ENCODE measurements at regions not wholly inside any gene's neighbourhood (a gene's known extent, or its start where the extent isn't known, plus 50 kb on each side); places are given as distances from the start of the nearest gene placed in this dataset.

DNA sequence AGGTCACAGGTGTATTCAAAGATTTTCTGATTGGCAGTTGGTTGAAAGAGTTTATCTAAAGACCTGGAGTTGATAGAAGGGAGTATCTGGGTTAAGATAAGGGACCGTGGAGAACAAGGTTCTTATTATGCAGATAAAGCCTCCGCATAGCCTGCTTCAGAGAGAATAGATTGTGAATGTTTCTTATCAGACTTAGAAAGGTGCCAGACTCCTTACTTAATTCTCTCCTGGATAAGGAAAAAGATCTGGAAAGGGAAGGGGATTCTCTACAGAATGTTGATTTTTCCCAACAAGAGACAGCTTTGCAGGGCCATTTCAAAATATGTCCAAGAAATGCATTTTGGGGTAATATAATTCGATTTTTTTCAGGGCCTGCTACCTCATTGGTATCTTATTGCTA lies 341.3 kb upstream of the RARB start:
- H3K4me3 ChIP-seq (ENCODE audit: low read length) = no peak overlapping the region
- no peak for DNase-seq (ENCODE audit: low read depth)
- no peak overlapping the region for H3K9ac ChIP-seq (ENCODE audit: low read length)
- H3K4me1 ChIP-seq (ENCODE audit: control insufficient read depth, insufficient read depth, low read length) = no peaks in the 10 kb centered on the region
- no peaks in the 10 kb centered on the region for H3K36me3 ChIP-seq (ENCODE audit: control insufficient read depth, insufficient read depth, low read length, severe bottlenecking)
- no peaks in the 10 kb centered on the region for H3K9me3 ChIP-seq (ENCODE audit: control insufficient read depth, low read length)
- peaks cover 6% of the 10 kb centered on the region for H3K27me3 ChIP-seq (replicated peaks; ENCODE audit: control insufficient read depth, insufficient read depth, low read length)

DNA sequence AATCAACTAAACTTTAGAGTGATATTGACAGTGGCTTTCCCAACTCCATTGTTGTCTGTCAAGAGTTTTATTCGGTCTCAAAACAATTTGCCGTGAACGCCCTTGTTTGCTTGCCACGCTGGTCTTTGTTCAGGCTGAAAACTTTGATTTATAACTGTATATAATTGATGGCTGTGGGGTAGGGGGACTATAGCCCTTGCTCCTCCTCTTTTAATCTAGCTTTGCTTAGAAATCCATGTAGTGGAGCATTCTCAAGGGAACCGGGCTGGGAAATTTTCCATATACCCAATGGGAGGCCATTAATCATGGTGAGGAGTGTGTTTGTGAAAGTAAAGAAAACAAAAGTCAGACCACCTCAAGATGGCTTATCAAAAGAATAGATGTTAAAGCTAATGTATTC lies 339.8 kb upstream of the RARB start:
- no peak for DNase-seq (ENCODE audit: low read depth)
- H3K9ac ChIP-seq (ENCODE audit: low read length) = no peak overlapping the region
- H3K9me3 ChIP-seq (ENCODE audit: control insufficient read depth, low read length) = no peaks in the 10 kb centered on the region
- no peaks in the 10 kb centered on the region for H3K4me1 ChIP-seq (ENCODE audit: control insufficient read depth, insufficient read depth, low read length)
- H3K4me3 ChIP-seq (ENCODE audit: low read length) = no peak overlapping the region
- H3K27me3 ChIP-seq (replicated peaks; ENCODE audit: control insufficient read depth, insufficient read depth, low read length) = peaks cover 6% of the 10 kb centered on the region
- H3K36me3 ChIP-seq (ENCODE audit: control insufficient read depth, insufficient read depth, low read length, severe bottlenecking) = no peaks in the 10 kb centered on the region

DNA sequence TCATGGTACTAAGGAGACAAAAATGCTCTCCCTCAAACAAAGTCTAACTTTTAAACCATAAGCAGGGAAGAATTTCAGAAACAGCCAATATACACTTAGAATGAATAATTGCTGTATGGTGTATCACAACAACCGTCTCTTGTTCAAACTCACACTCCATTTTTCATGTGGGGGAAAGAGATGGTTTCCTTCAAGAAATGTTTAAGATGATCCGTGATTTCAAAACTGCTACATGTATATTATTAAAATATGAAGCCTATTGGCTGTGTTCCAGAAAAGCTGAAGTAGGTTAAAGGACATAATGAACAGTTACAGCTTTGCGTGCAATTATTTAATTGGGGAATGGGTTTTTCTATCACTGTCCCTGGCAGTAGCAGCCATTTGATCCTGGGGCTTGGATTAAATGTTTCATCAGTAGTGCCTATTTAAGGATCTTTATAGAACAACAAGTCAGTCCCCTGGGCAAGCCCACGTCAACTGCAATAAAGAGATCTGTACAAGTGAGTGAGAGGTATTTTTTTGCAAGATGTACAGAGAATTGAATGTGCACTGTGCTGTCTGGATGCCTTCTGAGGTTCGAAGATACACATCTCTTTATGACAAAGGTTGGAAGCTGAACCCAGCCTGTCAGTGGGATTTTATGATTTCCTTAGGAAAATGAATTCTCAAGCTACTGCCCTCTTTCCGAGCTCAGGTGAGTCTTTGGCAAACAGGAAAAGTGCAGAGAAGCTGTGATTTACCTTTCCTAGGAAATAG lies 337.2 kb upstream of the RARB start:
- no peak overlapping the region for H3K9ac ChIP-seq (ENCODE audit: low read length)
- peaks cover 6% of the 10 kb centered on the region for H3K27me3 ChIP-seq (replicated peaks; ENCODE audit: control insufficient read depth, insufficient read depth, low read length)
- H3K4me3 ChIP-seq (ENCODE audit: low read length) = no peak overlapping the region
- no peaks in the 10 kb centered on the region for H3K4me1 ChIP-seq (ENCODE audit: control insufficient read depth, insufficient read depth, low read length)
- H3K36me3 ChIP-seq (ENCODE audit: control insufficient read depth, insufficient read depth, low read length, severe bottlenecking) = no peaks in the 10 kb centered on the region
- H3K9me3 ChIP-seq (ENCODE audit: control insufficient read depth, low read length) = no peaks in the 10 kb centered on the region
- peak; percentile 34 for DNase-seq (ENCODE audit: low read depth)

DNA sequence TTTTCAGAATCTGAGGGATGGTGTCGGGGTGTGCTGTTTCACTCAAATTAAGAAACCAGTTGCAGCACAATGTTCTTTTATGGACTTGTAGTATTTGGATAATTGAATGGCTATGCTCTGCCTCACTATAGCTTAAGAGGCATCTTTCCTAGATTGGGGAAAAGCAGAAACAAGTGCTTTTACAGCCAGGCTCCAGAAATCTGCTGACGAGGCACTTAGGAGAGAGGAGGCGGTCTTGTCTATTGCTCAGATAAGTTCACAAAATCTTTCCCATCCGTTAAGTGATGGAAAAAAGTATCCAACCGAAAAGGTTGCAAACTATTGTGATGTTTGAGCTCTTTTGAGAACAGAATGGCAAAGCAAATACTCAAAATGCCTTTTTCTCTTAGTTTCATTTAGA lies 336.1 kb upstream of the RARB start:
- Histone ChIP-seq H3K4me1 (ENCODE audit: control insufficient read depth, insufficient read depth, low read length) (no peaks in the 10 kb centered on the region), H3K27me3 (replicated peaks; ENCODE audit: control insufficient read depth, insufficient read depth, low read length) (peaks cover 6% of the 10 kb centered on the region), H3K36me3 (ENCODE audit: control insufficient read depth, insufficient read depth, low read length, severe bottlenecking) (no peaks in the 10 kb centered on the region), H3K4me3 (ENCODE audit: low read length) (no peak overlapping the region), H3K9ac (ENCODE audit: low read length) (no peak overlapping the region), H3K9me3 (ENCODE audit: control insufficient read depth, low read length) (no peaks in the 10 kb centered on the region)
- DNase-seq (ENCODE audit: low read depth) = no peak

DNA sequence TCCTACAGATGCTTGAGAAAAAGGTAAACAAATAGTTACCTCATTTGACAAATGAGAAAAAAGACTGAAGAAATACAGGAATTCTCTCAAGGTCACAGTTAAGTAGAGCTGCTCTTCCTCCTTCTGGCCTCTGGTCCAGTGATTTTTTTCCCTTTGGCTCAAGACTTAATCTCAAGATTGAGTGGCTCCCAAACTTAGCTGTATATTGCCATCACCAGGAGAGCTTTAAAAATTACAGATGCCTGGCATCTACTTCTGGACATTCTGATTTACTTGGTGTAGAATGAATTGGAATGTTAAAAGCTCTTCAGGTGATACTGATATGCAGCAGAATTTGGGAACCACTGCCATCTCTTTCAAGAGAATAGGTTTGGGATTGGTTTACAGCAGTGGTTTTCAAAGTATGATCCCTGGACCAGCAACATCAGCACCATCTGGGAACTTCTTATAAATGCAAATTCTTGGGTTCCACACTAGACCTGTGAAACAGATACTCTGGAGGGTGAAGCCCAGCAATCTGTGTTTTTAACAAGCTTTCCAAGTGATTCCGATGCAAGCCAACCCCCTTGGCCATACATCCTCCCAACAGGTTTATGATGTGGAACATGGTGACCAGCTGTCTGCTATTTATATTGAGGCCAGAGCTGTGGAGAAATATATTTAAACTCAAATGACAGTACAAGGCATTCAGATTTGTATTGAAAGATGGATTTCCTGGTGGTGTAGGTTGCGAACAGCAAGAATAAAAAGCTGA lies 333.0 kb upstream of the RARB start:
- no peaks in the 10 kb centered on the region for H3K9me3 ChIP-seq (ENCODE audit: control insufficient read depth, low read length)
- DNase-seq (ENCODE audit: low read depth) = peak; percentile 43
- H3K4me1 ChIP-seq (ENCODE audit: control insufficient read depth, insufficient read depth, low read length) = no peaks in the 10 kb centered on the region

DNA sequence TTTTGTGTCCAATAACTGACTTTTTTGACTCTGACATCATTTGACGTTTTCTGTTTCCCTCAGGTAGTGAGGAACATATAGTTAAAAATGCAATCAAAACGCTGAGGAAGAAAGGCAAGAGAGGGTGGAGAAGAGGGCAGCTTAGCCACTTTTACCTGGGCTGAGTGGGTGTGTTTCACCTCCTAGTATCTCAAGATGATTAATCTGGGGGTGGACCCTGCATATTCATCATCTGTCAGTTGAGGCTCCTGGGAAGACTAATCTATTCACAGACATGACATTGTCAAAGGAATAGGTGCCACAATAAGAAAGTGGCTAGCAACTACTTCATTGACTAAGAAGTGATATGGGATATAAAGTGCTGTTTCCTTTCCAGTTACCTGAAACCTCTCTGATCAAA lies 331.5 kb upstream of the RARB start:
- DNase-seq (ENCODE audit: low read depth) = no peak
- Histone ChIP-seq H3K9ac (ENCODE audit: low read length) (no peak overlapping the region), H3K4me1 (ENCODE audit: control insufficient read depth, insufficient read depth, low read length) (no peaks in the 10 kb centered on the region), H3K36me3 (ENCODE audit: control insufficient read depth, insufficient read depth, low read length, severe bottlenecking) (no peaks in the 10 kb centered on the region), H3K4me3 (ENCODE audit: low read length) (no peak overlapping the region), H3K27me3 (replicated peaks; ENCODE audit: control insufficient read depth, insufficient read depth, low read length) (no peaks in the 10 kb centered on the region), H3K9me3 (ENCODE audit: control insufficient read depth, low read length) (no peaks in the 10 kb centered on the region)

More for the DNA sequence above, 333.0 kb upstream of the RARB start:
- no peak overlapping the region for H3K4me3 ChIP-seq (ENCODE audit: low read length)
- peaks cover 6% of the 10 kb centered on the region for H3K27me3 ChIP-seq (replicated peaks; ENCODE audit: control insufficient read depth, insufficient read depth, low read length)
- no peaks in the 10 kb centered on the region for H3K36me3 ChIP-seq (ENCODE audit: control insufficient read depth, insufficient read depth, low read length, severe bottlenecking)
- H3K9ac ChIP-seq (ENCODE audit: low read length) = no peak overlapping the region

DNA sequence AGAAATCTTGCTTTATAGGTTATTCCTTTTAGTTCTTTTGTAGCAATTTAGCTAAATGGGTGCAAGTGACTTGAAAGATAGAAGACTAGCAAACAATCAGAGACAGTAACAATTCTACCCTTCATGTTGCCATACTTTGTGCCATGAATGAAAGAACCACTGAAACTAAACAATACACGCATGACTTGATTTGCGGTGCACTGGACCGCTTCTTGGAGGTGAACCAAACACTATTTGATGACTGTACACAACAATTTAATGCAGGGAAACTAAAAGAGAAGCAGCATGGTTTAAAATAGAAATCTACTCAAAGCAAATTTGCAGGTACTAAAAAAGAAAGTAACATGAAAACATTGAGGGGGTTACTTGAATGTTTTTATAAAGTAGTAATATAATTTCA lies 331.0 kb upstream of the RARB start:
- Histone ChIP-seq H3K9me3 (ENCODE audit: control insufficient read depth, low read length) (no peaks in the 10 kb centered on the region), H3K27me3 (replicated peaks; ENCODE audit: control insufficient read depth, insufficient read depth, low read length) (no peaks in the 10 kb centered on the region), H3K36me3 (ENCODE audit: control insufficient read depth, insufficient read depth, low read length, severe bottlenecking) (no peaks in the 10 kb centered on the region), H3K9ac (ENCODE audit: low read length) (no peak overlapping the region), H3K4me3 (ENCODE audit: low read length) (no peak overlapping the region), H3K4me1 (ENCODE audit: control insufficient read depth, insufficient read depth, low read length) (no peaks in the 10 kb centered on the region)
- no peak for DNase-seq (ENCODE audit: low read depth)

DNA sequence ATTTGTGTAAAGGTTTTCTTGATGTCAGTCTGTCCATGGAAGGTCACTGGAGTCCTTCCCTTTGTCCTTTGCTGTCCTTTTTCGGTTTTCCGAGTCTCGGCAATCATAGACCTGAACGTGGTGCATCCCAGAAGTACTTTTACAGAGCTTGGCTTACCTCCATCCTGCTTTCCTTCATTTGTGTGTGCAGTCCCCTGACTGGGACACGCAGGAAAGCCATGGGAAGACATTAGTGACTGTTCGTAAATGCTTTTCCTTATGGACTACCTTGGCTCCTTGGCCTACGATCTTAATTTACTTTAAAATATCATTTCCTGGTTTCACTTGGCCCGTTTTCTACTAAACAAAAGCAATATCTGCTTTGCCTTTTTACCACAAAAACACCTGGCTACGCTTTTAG lies 328.4 kb upstream of the RARB start:
- H3K36me3 ChIP-seq (ENCODE audit: control insufficient read depth, insufficient read depth, low read length, severe bottlenecking) = no peaks in the 10 kb centered on the region
- H3K4me3 ChIP-seq (ENCODE audit: low read length) = no peak overlapping the region
- DNase-seq (ENCODE audit: low read depth) = no peak
- H3K9ac ChIP-seq (ENCODE audit: low read length) = no peak overlapping the region
- H3K9me3 ChIP-seq (ENCODE audit: control insufficient read depth, low read length) = no peaks in the 10 kb centered on the region
- H3K27me3 ChIP-seq (replicated peaks; ENCODE audit: control insufficient read depth, insufficient read depth, low read length) = no peaks in the 10 kb centered on the region
- H3K4me1 ChIP-seq (ENCODE audit: control insufficient read depth, insufficient read depth, low read length) = no peaks in the 10 kb centered on the region

DNA sequence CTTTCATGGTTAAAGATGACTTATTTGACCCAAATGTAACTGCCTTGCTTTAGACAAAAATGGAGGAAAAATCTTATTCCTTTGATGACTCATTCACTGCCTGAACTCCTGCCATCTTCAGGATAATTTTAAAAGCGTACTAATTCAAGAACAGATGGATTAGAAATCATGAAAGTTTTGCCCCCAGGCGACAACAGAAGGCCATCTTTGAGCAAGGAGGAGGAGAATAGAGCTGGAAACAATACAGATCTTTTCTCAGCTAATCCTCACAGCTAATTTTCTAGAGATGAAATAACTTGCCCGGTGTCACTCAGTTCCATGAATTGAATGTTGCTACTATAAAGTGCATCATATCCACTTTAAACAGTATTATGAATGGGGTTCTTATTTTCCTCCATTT lies 324.7 kb upstream of the RARB start:
- H3K36me3 ChIP-seq (ENCODE audit: control insufficient read depth, insufficient read depth, low read length, severe bottlenecking) = no peaks in the 10 kb centered on the region
- DNase-seq (ENCODE audit: low read depth) = peak; percentile 20
- no peaks in the 10 kb centered on the region for H3K27me3 ChIP-seq (replicated peaks; ENCODE audit: control insufficient read depth, insufficient read depth, low read length)
- H3K9me3 ChIP-seq (ENCODE audit: control insufficient read depth, low read length) = no peaks in the 10 kb centered on the region
- H3K4me3 ChIP-seq (ENCODE audit: low read length) = no peak overlapping the region
- no peak overlapping the region for H3K9ac ChIP-seq (ENCODE audit: low read length)
- H3K4me1 ChIP-seq (ENCODE audit: control insufficient read depth, insufficient read depth, low read length) = no peaks in the 10 kb centered on the region

DNA sequence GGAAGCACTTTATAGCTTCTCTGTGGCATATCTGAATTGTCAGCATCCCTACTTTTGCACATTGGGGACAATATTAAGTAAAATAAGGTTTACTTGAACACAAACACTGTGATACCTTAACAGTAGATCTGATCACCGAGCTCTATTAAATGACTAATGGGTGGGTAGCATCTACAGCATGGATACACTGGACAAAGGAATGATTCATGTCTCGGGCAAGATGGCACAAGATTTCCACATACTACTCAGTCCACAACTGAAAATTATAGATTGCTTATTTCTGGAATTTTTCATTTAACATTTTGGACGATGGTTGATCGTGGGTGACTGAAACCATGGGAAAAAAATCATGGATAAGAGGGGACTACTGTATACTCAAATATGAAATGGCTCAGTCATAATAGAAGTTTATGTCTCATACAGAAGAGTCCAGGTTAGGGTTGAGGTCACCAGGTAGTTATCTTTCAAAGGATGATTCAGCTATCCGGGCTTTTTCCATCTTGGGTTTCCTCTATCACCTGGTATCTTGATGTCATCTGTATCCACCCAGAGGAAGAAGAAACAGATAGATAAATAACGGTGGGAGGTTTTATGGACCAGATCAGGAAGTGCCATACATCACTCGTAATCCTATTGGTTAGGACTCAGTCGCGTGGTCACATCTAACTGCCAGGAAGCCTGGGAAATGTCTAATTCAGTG lies 320.0 kb upstream of the RARB start:
- Histone ChIP-seq H3K9me3 (ENCODE audit: control insufficient read depth, low read length) (no peaks in the 10 kb centered on the region), H3K27me3 (replicated peaks; ENCODE audit: control insufficient read depth, insufficient read depth, low read length) (no peaks in the 10 kb centered on the region), H3K36me3 (ENCODE audit: control insufficient read depth, insufficient read depth, low read length, severe bottlenecking) (no peaks in the 10 kb centered on the region), H3K4me3 (ENCODE audit: low read length) (no peak overlapping the region), H3K9ac (ENCODE audit: low read length) (no peak overlapping the region), H3K4me1 (ENCODE audit: control insufficient read depth, insufficient read depth, low read length) (no peaks in the 10 kb centered on the region)
- no peak for DNase-seq (ENCODE audit: low read depth)

DNA sequence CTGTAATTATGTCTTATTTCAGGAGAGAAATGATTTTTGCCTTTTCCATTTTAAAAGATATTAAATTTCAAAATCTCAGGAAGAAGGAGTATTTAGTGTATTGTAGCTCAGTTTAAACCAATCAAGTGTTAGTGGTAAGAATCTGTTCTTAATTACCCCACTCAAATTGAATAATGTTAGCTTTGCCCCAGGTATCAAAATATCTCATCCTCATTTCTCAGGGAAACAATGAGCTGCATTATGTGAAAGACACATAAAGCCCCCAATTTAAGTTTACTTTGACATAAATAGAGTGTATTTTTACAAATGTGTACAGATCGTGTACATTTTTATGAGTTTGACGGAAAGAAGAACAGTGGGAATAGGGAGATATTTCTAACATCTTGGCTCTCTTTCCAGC lies 317.4 kb upstream of the RARB start:
- H3K9me3 ChIP-seq (ENCODE audit: control insufficient read depth, low read length) = no peaks in the 10 kb centered on the region
- H3K36me3 ChIP-seq (ENCODE audit: control insufficient read depth, insufficient read depth, low read length, severe bottlenecking) = no peaks in the 10 kb centered on the region
- no peaks in the 10 kb centered on the region for H3K27me3 ChIP-seq (replicated peaks; ENCODE audit: control insufficient read depth, insufficient read depth, low read length)
- H3K4me3 ChIP-seq (ENCODE audit: low read length) = no peak overlapping the region
- DNase-seq (ENCODE audit: low read depth) = no peak
- H3K4me1 ChIP-seq (ENCODE audit: control insufficient read depth, insufficient read depth, low read length) = no peaks in the 10 kb centered on the region
- H3K9ac ChIP-seq (ENCODE audit: low read length) = no peak overlapping the region
